ENCODE measurements at regions not wholly inside any gene's neighbourhood (a gene's known extent, or its start where the extent isn't known, plus 50 kb on each side); places are given as distances from the start of the nearest gene placed in this dataset.
"Not testable (repeated sequence)": the region's sequence is repeated elsewhere in the genome, so short reads cannot be mapped to it uniquely, and the experiment has no call there.

- Histone ChIP-seq H3K4me1 (ENCODE audit: control insufficient read depth in 1 of 2, insufficient read depth in 2 of 2, low read length in 2 of 2) (peaks cover 18 to 22% of the 10 kb centered on the region in 2 donors), H3K4me2 (replicated peaks; ENCODE audit: extremely low read depth, low read length, poor library complexity, severe bottlenecking) (no peak overlapping the region), H2AFZ (ENCODE audit: insufficient read depth, low read depth, low read length, poor library complexity, severe bottlenecking) (no peak overlapping the region), H3K36me3 (replicated peaks in 1 of 2; ENCODE audit: control insufficient read depth in 1 of 2, insufficient read depth in 2 of 2, low read length in 2 of 2) (no peaks in the 10 kb centered on the region), H3K79me2 (ENCODE audit: insufficient read depth, low read length) (no peaks in the 10 kb centered on the region), H3K9ac (ENCODE audit: insufficient read depth, low read length, poor library complexity, severe bottlenecking) (no peak overlapping the region), H3K9me3 (replicated peaks in 1 of 2; ENCODE audit: control insufficient read depth in 1 of 2, insufficient read depth in 1 of 2, low read length in 2 of 2) (peaks cover 23 to 27% of the 10 kb centered on the region in 2 donors), H3K4me3 (replicated peaks in 1 of 3; ENCODE audit: low read depth in 2 of 3, low read length in 3 of 3) (no peak overlapping the region), H4K20me1 (ENCODE audit: insufficient read depth, low read length) (no peaks in the 10 kb centered on the region), H3K27ac (ENCODE audit: low read depth in 1 of 2, low read length in 2 of 2) (no peak overlapping the region), H3K27me3 (ENCODE audit: control insufficient read depth in 2 of 2, insufficient read depth in 2 of 2, low read length in 2 of 2) (no peaks in the 10 kb centered on the region)
- intact Hi-C loops (cut with micrococcal nuclease): no loop called here
- WGBS (ENCODE audit: insufficient coverage): no CpG with 5 or more reads among the region's 1 CpG
- H3K36me3 Mint-ChIP-seq: peaks cover 0 to 7% of the 10 kb centered on the region in 2 donors
- H3K4me1 Mint-ChIP-seq: peaks cover 27% of the 10 kb centered on the region
- no peak for DNase-seq
- TF ChIP-seq CTCF (IDR thresholded peaks at IDR 0.05): no peak
- H3K27ac Mint-ChIP-seq: peak overlapping the region in 1 of 7 donors; percentile 48
- H3K9me3 Mint-ChIP-seq: peaks cover 17 to 39% (median 31%) of the 10 kb centered on the region in 7 donors
- peaks cover 0 to 1% (median under 1%) of the 10 kb centered on the region in 3 donors for H3K27me3 Mint-ChIP-seq (ENCODE audit: low read depth in 3 of 3)
- H3K4me3 Mint-ChIP-seq: no peak overlapping the region
Measured at GRCh38 chr6:15935661-15936060, 193.2 kb upstream of the MYLIP start.

DNA sequence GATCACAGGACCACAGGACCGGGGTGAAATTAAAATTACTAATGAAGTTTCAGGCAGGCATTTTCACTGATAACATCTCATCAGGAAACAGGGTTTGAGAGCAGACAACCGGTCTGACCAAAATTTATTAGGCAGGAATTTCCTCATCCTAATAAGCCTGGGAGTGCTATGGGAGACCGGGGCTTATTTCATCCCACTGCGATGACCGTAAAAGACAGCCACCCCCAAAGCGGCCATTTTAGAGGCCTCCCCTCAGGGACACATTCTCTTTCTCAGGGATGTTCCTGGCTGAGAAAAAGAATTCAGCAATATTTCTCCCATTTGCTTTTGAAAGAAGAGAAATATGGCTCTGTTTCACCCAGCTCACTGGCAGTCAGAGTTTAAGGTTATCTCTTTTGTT, 197.2 kb upstream of the MYLIP start:
- DNase-seq; H3K27me3 Mint-ChIP-seq (ENCODE audit: low read depth in 3 of 3); H3K9ac ChIP-seq (ENCODE audit: insufficient read depth, low read length, poor library complexity, severe bottlenecking); H3K27ac ChIP-seq (ENCODE audit: low read depth in 1 of 2, low read length in 2 of 2); H2AFZ ChIP-seq (ENCODE audit: insufficient read depth, low read depth, low read length, poor library complexity, severe bottlenecking); H3K27me3 ChIP-seq (ENCODE audit: control insufficient read depth in 2 of 2, insufficient read depth in 2 of 2, low read length in 2 of 2); H3K27ac Mint-ChIP-seq; H4K20me1 ChIP-seq (ENCODE audit: insufficient read depth, low read length); H3K79me2 ChIP-seq (ENCODE audit: insufficient read depth, low read length); H3K36me3 Mint-ChIP-seq; H3K36me3 ChIP-seq (replicated peaks in 1 of 2; ENCODE audit: control insufficient read depth in 1 of 2, insufficient read depth in 2 of 2, low read length in 2 of 2); intact Hi-C loops (cut with micrococcal nuclease); H3K4me3 ChIP-seq (replicated peaks in 1 of 3; ENCODE audit: low read depth in 2 of 3, low read length in 3 of 3); H3K4me3 Mint-ChIP-seq; H3K4me2 ChIP-seq (replicated peaks; ENCODE audit: extremely low read depth, low read length, poor library complexity, severe bottlenecking): not testable (repeated sequence)
- Histone ChIP-seq H3K4me1 (ENCODE audit: control insufficient read depth in 1 of 2, insufficient read depth in 2 of 2, low read length in 2 of 2) (peaks cover 39 to 42% of the 10 kb centered on the region in 2 donors), H3K9me3 (replicated peaks in 1 of 2; ENCODE audit: control insufficient read depth in 1 of 2, insufficient read depth in 1 of 2, low read length in 2 of 2) (peaks cover 19 to 21% of the 10 kb centered on the region in 2 donors)
- Mint-ChIP-seq H3K4me1 (peaks cover 39% of the 10 kb centered on the region), H3K9me3 (peaks cover 12 to 25% (median 18%) of the 10 kb centered on the region in 7 donors)
- WGBS (ENCODE audit: insufficient coverage): 98% methylated on average over 5 of the region's 6 CpGs

All from CD14-positive monocyte (primary cell).